Activated T-cell treated with anti-CD3 and anti-CD28 coated beads for 48 hours (primary cell): ENCODE measurements at regions not wholly inside any gene's neighbourhood (a gene's known extent, or its start where the extent isn't known, plus 50 kb on each side); places are given as distances from the start of the nearest gene placed in this dataset.
A peak's percentile ranks its signal among the peaks of the same experiment; 100 is the strongest.

ENCODE experiments used
- DNase-seq: peaks from one replicate; pipeline ENCODE4 v3.0.0-alpha.2; 2020; ENCODE audit warnings: low read depth

- no peak for DNase-seq
Observed at GRCh38 chr5:56622141-56622540, 193.2 kb upstream of the MAP3K1 start.

- no peak for DNase-seq
Observed at GRCh38 chr5:56620903-56621677, 194.3 kb upstream of the MAP3K1 start.

DNA sequence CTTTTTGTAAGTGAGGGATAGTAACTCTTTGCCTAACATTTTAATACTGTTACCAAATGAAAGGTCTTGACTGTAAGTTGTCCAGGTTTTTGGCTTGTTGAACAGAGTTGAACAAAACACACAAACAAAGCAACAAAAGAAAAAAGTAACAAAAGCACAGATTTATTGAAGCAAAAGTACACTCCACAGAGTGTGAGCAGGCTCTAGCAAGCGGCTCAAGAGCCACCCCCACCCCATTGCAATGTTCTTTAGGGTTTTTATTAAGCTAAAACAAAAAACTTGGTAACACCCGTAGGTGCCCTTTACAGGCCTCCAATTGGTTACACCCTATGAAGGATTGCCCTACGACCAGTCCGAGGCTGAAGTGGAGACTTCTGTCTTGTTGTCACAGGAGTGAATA, 197.4 kb upstream of the MAP3K1 start:
- no peak for DNase-seq

DNA sequence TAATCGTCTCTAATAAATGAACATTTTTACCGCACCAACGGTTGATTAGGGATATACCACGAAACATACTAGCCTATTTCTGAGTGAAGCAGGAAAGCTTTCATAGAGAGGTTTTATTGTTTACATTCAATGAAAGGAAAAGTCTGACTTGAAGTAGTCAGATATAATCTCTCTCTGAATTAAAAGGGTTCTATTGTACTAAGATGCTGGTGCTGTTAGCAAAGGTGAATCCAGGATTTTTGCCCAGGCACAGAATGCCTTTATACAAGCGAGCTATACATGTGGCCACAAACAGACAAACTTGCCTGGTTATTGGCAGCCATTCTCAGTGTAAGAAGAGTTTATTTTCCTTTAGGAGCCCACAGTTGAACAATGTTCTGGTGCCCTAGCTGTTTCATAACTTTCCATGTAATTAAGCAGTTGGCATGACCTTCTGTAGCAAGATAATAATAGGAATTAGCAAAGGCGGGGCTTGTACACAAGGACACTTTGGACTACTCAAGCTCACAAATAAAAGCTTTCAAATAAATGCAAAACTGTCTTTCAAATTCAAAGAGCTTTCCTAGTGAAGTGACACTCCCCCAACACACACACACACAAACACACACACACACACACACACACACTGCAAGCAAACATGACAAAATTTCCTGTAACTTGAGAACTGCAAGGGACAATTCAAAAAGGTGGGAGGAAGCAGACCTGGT, 198.7 kb upstream of the MAP3K1 start:
- no peak for DNase-seq

DNA sequence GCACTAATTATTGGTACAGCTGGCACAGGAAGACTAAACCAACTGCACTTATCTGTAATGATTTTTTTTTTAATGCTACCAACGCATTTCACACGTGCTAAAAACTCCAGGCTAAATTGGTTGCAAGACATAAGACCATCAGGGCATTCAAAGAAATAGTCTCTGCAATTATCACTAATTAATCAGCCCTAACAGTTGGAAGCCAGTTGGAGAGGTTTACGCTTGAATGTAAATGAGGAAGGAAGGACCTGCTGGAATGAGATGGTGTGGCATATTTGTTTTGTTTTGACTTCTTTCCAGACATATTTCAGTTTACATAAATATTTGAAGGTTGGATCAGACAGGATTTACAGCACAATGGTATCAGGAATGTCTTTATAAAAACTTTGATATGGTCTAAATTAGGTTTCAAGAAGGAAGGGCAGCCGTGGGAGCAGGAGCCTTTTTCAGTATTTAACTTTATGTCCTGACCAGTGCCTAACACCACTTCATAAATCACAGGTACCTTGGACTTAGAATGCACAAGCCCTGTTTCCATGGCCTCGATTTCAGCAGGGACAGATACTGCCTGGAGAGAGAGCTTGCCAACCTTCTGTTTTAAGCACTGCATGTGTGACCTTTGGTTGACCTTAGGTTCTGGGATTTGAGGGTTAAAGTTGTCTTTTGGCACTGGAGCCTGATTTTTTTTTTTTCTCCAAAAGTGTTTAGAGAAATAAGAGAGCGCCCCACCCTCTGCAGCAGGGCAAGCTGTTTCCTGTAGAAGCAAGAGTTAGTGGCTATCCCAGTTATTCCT, 199.8 kb upstream of the MAP3K1 start:
- no peak for DNase-seq

DNA sequence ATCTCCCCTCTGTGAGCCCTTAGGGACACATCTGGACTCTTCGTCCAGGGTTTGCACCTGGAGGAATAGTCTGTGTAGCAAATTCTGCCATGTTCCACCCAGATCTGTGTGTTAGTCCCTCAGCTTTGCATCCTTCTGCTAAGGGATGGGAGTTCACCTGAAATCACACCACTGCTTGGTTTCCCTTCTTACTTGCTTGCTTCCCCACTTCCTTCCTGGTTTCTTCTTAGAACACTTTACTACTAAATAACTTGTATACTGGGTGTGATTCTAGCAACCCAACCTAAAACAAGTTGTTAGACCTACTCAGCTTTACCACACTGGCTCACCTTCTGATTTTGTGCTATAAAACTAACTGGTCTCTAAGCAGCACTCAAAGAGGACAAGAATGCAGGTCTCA, 202.6 kb upstream of the MAP3K1 start:
- DNase-seq = no peak

DNA sequence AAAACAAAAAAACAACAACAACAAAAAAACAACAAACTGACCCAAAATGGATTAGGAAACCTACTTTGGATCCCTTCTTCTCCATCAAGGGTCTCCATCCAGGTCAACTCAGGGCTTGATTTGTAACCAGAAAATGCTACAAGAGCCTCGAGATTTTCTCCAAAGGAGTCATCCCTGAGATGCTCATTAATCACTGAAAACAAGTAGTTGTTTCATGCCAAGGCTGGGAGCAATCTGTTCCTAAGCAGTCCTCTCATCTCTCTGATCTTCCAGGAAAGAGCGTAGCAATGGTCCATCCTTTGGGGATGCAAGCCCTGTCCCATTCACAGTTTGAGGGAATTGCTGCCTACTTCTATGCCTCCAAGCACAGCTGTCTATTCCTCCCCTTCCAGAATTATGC, 203.0 kb upstream of the MAP3K1 start:
- DNase-seq = no peak

GRCh38 chr5:56610093-56610698, 205.2 kb upstream of the MAP3K1 start:
- peak; percentile 24 for DNase-seq

DNA sequence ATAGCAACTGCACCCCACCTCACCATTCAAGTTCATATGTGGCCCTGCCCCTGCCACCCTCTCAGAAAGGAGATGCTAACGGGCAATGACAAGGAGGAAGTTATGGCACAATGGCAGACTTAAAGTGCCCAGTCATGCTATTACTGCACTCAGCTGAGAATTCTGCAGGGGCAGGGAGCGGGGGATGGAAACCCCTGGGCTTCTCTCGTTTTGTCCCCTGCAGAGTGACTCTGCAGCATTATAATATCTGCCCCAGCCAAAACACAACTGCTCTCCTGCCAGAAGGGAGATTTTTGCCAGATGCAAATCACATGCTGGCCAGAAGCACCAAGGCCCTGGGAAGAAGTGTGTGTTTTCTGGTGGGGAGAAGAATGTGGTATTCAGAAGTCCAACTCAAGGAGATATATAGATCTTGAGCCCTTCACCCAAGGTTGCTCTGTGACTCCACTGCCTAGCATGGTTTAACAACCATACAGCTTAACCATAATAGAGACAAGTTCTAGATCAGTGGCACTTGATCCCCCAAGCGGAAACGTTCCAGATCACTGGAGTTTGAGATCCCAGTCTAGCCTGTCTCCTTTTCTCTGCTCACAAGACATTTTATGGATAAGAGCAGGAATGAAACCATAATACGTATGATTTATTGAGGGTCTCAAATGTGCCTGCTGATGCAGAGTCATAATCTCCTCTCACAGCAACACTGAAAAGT, 207.0 kb upstream of the MAP3K1 start:
- no peak for DNase-seq

DNA sequence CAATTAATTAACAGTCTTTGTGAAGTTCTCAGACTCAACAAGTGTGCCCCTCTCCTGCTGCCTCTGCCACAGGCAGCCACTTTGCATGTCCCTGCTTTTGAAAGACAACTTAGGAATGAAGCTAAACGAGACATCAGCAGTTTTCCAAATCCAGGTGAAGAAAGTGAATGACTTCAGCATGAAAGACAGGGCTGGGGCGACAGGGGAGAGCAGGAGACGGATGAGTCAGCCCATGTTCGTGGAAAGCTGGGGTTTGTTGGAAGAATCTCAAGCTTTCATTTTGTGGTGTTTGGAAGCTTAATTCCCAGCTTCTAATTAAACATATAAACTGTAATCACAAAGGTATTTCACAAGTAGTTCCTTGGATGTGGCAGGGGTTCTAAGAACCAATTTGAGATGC, 207.8 kb upstream of the MAP3K1 start:
- DNase-seq = no peak

DNA sequence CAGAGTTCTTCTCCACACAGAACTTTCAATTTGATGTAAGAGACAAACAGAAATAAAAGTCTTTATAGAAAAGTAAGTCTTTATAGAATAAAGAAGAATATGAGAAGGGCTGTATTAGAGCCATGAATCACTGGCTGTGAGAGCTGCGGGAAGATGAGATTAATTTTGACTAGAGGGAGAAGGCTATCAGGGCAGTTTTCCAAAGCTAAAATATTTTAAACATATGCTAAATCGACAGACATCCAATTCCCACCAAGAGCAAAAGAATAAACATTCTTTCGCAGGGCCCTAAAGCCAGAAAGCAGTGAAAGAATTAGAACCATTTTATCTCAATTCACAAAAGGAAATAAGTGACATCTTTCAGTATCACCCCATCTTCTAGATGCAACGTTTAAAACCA, 208.3 kb upstream of the MAP3K1 start:
- DNase-seq = no peak

GRCh38 chr5:56606192-56606591, 209.2 kb upstream of the MAP3K1 start:
- DNase-seq = no peak

DNA sequence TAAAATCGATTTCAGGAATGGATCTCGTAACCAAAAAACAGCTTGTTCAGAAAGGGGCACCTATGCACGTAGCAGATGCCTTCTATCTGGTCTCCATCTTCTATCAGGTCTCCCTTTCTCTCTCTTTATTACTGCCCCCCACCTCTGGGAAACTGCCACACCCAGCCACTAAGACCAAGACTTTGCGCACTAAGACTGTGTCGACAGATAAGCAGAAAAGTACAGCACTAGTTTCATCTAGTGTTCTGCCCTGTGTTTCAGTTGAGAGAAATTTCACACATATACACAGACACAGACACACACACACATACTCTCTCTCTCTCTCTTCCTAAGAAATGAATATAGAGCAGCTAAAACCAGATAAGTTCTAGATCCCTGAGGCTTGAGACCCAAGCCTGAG, 210.1 kb upstream of the MAP3K1 start:
- DNase-seq = no peak

GRCh38 chr5:56601641-56602071, 213.7 kb upstream of the MAP3K1 start:
- DNase-seq = no peak

GRCh38 chr5:56598941-56599340, 216.4 kb upstream of the MAP3K1 start:
- DNase-seq = no peak

DNA sequence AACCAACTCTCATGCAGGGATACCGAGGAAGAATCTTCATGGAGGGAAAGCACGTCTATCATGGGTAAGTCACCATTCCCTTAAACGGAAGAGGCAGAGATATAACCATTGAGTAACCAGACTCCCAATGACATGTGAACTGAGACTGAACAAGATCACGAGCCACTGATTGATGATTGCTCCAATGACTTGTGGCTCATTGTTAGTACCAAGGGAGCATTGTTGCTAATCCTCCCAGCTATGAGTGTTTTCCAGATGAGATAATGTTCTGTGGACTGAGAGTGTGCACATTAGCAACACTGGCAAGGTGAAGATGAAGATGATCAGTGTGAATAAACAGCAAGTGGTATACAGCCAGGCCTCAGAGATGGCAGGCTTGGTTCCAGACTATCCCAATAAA, 219.2 kb upstream of the MAP3K1 start:
- DNase-seq = no peak

DNA sequence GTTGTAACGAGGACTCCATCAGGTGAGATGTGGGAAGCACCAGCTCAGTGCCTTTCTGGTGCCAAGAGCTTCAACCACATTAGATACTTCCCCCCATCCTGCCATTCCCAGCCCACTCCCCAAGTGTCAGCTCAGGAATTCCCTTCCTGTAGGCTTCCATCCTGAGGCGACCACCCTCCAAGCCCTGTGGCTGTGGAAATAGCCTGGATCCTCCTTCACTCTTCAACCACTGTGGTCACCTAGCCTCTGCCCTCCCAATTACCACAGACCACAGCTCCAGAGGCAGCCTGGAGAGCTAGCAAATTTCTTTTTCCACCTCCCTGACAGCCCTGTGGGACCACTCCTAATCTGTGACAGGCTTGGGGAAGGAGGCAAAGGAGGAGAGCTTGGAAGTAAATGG, 219.8 kb upstream of the MAP3K1 start:
- no peak for DNase-seq

- DNase-seq = no peak
Observed at GRCh38 chr5:56594792-56595191, 220.6 kb upstream of the MAP3K1 start.

- no peak for DNase-seq
Observed at GRCh38 chr5:56591081-56591480, 224.3 kb upstream of the MAP3K1 start.

GRCh38 chr5:56589481-56589860, 225.9 kb upstream of the MAP3K1 start:
- no peak for DNase-seq

DNA sequence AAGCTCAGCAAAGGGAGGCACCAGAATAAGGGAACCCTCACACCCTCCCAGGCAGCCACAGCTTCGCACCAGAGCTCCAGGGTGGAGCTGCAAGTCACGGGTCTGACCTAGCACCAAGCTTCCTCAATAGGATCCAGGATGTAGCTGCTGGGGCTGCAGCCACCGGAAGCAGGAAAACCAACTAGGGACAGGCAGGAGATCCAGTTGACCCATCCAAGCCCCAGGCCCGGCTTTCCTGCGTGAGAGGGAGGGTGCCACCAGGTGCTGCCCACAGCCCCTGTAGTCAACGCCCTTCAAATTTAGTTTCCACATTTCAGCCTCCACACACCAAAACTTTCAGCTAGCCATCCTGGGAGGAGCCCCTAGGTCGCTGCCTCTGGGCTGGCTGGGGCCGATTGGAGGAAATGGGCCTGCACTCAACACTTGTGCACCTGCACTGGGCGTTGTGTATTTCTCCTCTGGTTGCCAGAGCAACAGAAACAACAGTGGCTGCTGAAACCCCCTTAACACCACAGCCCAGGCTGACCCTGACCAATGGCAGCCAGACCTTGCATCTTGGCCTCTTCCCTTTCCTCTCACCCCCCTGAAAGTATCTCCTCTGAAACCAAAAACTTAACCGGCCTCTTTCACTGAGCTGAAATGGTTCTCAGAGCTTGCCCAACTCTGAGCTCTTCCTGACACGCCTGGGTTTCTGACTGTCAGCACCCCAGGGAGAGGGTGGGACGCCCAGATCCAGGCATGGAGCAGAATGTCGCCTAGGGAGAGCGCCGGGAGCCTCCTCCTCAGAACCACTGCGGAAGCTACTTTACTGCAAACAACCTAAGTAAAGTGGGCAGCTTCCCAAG, 226.5 kb upstream of the MAP3K1 start:
- peak; percentile 26 for DNase-seq
